ENCODE measurements at regions not wholly inside any gene's neighbourhood (a gene's known extent, or its start where the extent isn't known, plus 50 kb on each side); places are given as distances from the start of the nearest gene placed in this dataset.
A peak's percentile ranks its signal among the peaks of the same experiment; 100 is the strongest.

DNA sequence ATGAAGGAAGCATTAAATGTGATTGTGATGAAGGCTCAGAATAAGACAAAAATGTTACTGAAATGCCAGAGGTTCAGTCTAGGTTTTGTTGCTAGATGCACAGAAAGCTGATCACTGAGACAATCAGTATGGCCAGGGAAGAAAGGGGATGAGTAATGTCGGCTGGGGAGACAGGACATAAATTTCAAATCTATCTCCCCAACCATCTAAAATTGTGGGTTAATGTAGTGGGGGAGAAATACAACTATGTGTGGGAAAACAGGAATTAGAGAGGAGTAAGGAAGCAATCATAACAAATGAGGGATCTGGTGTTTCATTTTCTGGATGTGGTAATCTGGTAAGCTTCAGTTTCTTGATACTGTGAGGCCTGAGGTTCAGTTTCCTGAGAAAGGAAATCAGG, 1111.0 kb downstream of the XPNPEP1 start:
- peak in 1 of 2 donors; percentile 51 for DNase-seq (ENCODE audit: low read depth in 2 of 2)

DNA sequence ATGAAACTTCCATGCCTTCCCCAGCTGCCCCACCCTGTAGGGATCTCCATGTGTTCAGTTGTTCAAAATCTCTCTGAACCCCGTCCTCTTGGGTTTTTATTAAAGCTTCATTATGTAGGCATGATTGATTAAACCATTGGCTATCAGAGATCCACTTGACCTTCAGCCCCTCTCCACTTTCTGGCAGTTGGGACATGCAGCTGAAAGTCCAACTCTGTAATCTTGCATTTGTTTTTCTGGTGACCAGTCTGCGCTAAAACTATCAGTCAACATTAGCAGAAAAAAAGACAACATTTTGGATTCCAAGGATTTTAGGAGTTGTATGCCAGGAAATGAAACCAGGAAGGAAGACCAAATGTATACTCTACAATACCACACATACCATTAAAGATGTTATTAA, 1115.1 kb downstream of the XPNPEP1 start:
- Histone ChIP-seq H3K4me2 (ENCODE audit: extremely low read depth, insufficient read depth, low read length) (no peak overlapping the region), H3K27me3 (ENCODE audit: control insufficient read depth, insufficient read depth, low read length) (no peaks in the 10 kb centered on the region), H3K27ac (ENCODE audit: insufficient read depth, low read length) (no peak overlapping the region), H3K36me3 (ENCODE audit: control insufficient read depth, insufficient read depth, low read length) (no peaks in the 10 kb centered on the region), H4K20me1 (ENCODE audit: control insufficient read depth, extremely low read depth, insufficient read depth, low read length) (no peaks in the 10 kb centered on the region), H3K4me3 (replicated peaks in 1 of 4; ENCODE audit: control extremely low read depth in 1 of 4, insufficient read depth in 1 of 4, low read depth in 3 of 4, low read length in 4 of 4) (no peak overlapping the region), H3K9ac (ENCODE audit: insufficient read depth, low read length) (no peak overlapping the region), H3K9me3 (ENCODE audit: control insufficient read depth, insufficient read depth, low read depth, low read length) (no peaks in the 10 kb centered on the region), H3K4me1 (ENCODE audit: control insufficient read depth, extremely low read depth, insufficient read depth, low read length) (no peaks in the 10 kb centered on the region), H2AFZ (ENCODE audit: low read length) (no peak overlapping the region), H3K79me2 (ENCODE audit: control insufficient read depth, insufficient read depth, low read length) (no peaks in the 10 kb centered on the region)
- TF ChIP-seq, protein P1, sequence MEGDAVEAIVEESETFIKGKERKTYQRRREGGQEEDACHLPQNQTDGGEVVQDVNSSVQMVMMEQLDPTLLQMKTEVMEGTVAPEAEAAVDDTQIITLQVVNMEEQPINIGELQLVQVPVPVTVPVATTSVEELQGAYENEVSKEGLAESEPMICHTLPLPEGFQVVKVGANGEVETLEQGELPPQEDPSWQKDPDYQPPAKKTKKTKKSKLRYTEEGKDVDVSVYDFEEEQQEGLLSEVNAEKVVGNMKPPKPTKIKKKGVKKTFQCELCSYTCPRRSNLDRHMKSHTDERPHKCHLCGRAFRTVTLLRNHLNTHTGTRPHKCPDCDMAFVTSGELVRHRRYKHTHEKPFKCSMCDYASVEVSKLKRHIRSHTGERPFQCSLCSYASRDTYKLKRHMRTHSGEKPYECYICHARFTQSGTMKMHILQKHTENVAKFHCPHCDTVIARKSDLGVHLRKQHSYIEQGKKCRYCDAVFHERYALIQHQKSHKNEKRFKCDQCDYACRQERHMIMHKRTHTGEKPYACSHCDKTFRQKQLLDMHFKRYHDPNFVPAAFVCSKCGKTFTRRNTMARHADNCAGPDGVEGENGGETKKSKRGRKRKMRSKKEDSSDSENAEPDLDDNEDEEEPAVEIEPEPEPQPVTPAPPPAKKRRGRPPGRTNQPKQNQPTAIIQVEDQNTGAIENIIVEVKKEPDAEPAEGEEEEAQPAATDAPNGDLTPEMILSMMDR (conservative IDR thresholded peaks at IDR 0.05 in 1 of 2, IDR thresholded peaks at IDR 0.05 in 1 of 2; ENCODE audit: low read depth in 1 of 2, low read length in 2 of 2): no peak
- TF ChIP-seq EZH2 (IDR thresholded peaks at IDR 0.05; ENCODE audit: low read length, missing control alignments): no peak
- DNase-seq (ENCODE audit: low read depth in 2 of 2): no peak

More for the DNA sequence above, 1111.0 kb downstream of the XPNPEP1 start:
- H3K4me2 ChIP-seq (ENCODE audit: extremely low read depth, insufficient read depth, low read length): no peak overlapping the region
- no peak overlapping the region for H3K9ac ChIP-seq (ENCODE audit: insufficient read depth, low read length)
- H3K9me3 ChIP-seq (ENCODE audit: control insufficient read depth, insufficient read depth, low read depth, low read length): no peaks in the 10 kb centered on the region
- TF ChIP-seq, protein P1 (conservative IDR thresholded peaks at IDR 0.05 in 1 of 2, IDR thresholded peaks at IDR 0.05 in 1 of 2; ENCODE audit: low read depth in 1 of 2, low read length in 2 of 2): no peak
- H3K36me3 ChIP-seq (ENCODE audit: control insufficient read depth, insufficient read depth, low read length): no peaks in the 10 kb centered on the region
- H2AFZ ChIP-seq (ENCODE audit: low read length): no peak overlapping the region
- no peaks in the 10 kb centered on the region for H3K4me1 ChIP-seq (ENCODE audit: control insufficient read depth, extremely low read depth, insufficient read depth, low read length)
- H3K27ac ChIP-seq (ENCODE audit: insufficient read depth, low read length): no peak overlapping the region
- no peaks in the 10 kb centered on the region for H3K79me2 ChIP-seq (ENCODE audit: control insufficient read depth, insufficient read depth, low read length)
- no peaks in the 10 kb centered on the region for H3K27me3 ChIP-seq (ENCODE audit: control insufficient read depth, insufficient read depth, low read length)
- no peaks in the 10 kb centered on the region for H4K20me1 ChIP-seq (ENCODE audit: control insufficient read depth, extremely low read depth, insufficient read depth, low read length)
- no peak overlapping the region for H3K4me3 ChIP-seq (replicated peaks in 1 of 4; ENCODE audit: control extremely low read depth in 1 of 4, insufficient read depth in 1 of 4, low read depth in 3 of 4, low read length in 4 of 4)

DNA sequence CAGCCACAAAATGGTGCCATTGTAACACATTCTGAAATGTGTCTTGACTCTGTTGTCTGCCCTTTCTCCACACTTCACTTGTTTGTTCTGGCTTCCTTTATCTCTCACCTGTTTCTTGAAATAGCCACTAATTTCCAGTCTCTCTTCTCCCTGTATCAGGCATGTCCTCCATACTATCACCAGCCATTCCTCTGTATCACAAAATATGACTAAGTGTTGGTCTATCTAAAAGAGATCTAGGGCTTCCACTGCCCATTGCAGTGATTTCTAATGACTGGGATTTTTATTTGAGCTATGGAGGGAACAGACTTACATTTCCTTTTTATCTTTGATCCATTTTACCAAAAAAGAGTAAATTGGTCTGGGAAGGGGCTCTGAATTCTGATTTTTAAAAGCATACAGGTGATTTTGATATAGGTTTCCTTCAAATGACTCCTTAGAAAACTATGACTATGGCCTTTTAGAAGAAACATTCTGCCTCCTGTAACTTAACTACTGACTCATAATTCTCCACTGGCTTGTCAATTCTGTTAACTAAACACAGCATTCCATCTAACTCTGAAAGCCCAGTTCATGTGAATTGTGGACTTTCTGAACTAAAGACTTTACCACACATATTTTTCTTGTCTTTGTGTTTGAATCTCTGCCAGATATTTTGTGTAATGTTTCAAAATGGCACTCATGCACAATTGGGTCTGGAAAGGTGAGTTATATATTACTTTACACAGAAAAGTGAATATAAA, 1121.4 kb downstream of the XPNPEP1 start:
- Histone ChIP-seq H2AFZ (ENCODE audit: low read length) (no peak overlapping the region), H3K36me3 (ENCODE audit: control insufficient read depth, insufficient read depth, low read length) (no peaks in the 10 kb centered on the region), H3K27ac (ENCODE audit: insufficient read depth, low read length) (no peak overlapping the region), H3K27me3 (ENCODE audit: control insufficient read depth, insufficient read depth, low read length) (no peaks in the 10 kb centered on the region), H3K79me2 (ENCODE audit: control insufficient read depth, insufficient read depth, low read length) (no peaks in the 10 kb centered on the region), H4K20me1 (ENCODE audit: control insufficient read depth, extremely low read depth, insufficient read depth, low read length) (no peaks in the 10 kb centered on the region), H3K4me3 (replicated peaks in 1 of 4; ENCODE audit: control extremely low read depth in 1 of 4, insufficient read depth in 1 of 4, low read depth in 3 of 4, low read length in 4 of 4) (no peak overlapping the region), H3K4me1 (ENCODE audit: control insufficient read depth, extremely low read depth, insufficient read depth, low read length) (no peaks in the 10 kb centered on the region), H3K9ac (ENCODE audit: insufficient read depth, low read length) (no peak overlapping the region), H3K9me3 (ENCODE audit: control insufficient read depth, insufficient read depth, low read depth, low read length) (no peaks in the 10 kb centered on the region), H3K4me2 (ENCODE audit: extremely low read depth, insufficient read depth, low read length) (no peak overlapping the region)
- TF ChIP-seq, protein P1 (conservative IDR thresholded peaks at IDR 0.05 in 1 of 2, IDR thresholded peaks at IDR 0.05 in 1 of 2; ENCODE audit: low read depth in 1 of 2, low read length in 2 of 2): no peak
- TF ChIP-seq EZH2 (IDR thresholded peaks at IDR 0.05; ENCODE audit: low read length, missing control alignments): no peak
- DNase-seq (ENCODE audit: low read depth in 2 of 2): peak; percentile 41 to 91

Data from fibroblast of lung (primary cell).